NB4 (cell line): ENCODE measurements at regions not wholly inside any gene's neighbourhood (a gene's known extent, or its start where the extent isn't known, plus 50 kb on each side); places are given as distances from the start of the nearest gene placed in this dataset.

Experiments used
- DNase-seq: peaks from one replicate; pipeline ENCODE4 v3.0.0; 2010; ENCODE audit warnings: low read depth
- H3K4me3 ChIP-seq: one replicate; pipeline ENCODE4 v1.5.1; 2011; ENCODE audit warnings: mild to moderate bottlenecking, low read depth, low read length, moderate library complexity
- CTCF ChIP-seq: IDR thresholded peaks from one replicate; pipeline ENCODE4 v1.5.1; 2012; ENCODE audit warnings: low read depth, low read length
- MYC ChIP-seq: IDR thresholded peaks from 2 replicates; pipeline ENCODE4 v1.6.1; 2011; ENCODE audit warnings: low read depth, low read length
- POLR2A ChIP-seq: IDR thresholded peaks from 2 replicates; pipeline ENCODE4 v1.6.1; 2011; ENCODE audit warnings: mild to moderate bottlenecking; ENCODE audit not compliant: insufficient read length; ENCODE audit errors: extremely low read depth
- TF ChIP-seq, protein P1 (sequence below): IDR thresholded peaks from 2 replicates; pipeline ENCODE4 v1.6.1; 2011; ENCODE audit warnings: low read depth, low read length

DNA sequence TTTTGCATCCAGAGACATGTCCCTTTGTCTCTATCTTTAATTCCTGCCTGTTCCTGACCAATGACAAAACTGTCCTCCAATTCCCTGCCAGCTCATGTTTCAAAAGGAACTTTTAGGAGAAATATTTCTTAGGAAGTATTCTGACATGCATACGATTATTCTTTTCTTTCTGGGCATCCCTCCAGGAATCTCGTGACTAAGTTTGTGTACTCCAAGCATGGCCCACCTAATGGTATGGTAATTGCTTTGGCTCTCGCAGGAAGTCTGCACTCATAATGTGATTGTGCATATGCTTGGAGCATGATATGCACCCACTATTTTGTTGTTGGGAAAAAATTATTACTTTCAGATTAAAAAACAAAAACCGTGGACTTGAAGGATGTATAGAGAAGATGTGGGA is 256.4 kb downstream of the PRDM2 start:
- no peak for TF ChIP-seq MYC
- DNase-seq, result no peak
- no peak overlapping the region for H3K4me3 ChIP-seq

GRCh38 chr1:13960375-13960987 is 260.5 kb downstream of the PRDM2 start:
- H3K4me3 ChIP-seq, result no peak overlapping the region
- peak; percentile 55 for DNase-seq
- TF ChIP-seq CTCF (peak; percentile 91), POLR2A (no peak), MYC (peak; percentile 42; the same call in 1 of the 2 replicates)
- TF ChIP-seq, protein P1, sequence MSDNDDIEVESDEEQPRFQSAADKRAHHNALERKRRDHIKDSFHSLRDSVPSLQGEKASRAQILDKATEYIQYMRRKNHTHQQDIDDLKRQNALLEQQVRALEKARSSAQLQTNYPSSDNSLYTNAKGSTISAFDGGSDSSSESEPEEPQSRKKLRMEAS, result peak; percentile 55

DNA sequence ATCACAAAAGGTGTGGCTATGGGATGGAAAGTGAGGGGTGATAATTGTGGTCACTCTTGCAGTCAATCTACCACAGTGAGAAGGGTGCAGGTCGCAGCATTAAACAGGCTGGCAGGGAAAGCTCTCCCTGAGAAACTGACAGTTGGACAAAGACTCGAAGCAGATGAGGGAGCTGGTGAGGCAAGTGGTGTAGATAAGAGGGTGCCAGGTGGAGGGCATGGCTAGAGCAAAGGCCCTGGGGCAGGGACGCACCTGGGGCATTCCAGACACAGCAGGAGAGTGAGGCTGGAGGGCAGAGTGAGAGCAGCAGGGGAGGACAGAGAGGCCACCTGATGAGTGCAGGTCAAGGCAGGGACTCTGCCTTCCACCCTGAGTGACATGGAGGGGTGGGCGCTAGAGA is 264.8 kb downstream of the PRDM2 start:
- TF ChIP-seq CTCF (no peak), POLR2A (no peak), MYC (no peak)
- TF ChIP-seq, protein P1, result no peak
- no peak for DNase-seq
- H3K4me3 ChIP-seq, result no peak overlapping the region

GRCh38 chr1:13965770-13966398 is 265.9 kb downstream of the PRDM2 start:
- TF ChIP-seq, protein P1, result no peak
- TF ChIP-seq CTCF, result peak; percentile 21
- DNase-seq, result peak; percentile 52
- H3K4me3 ChIP-seq, result no peak overlapping the region

DNA sequence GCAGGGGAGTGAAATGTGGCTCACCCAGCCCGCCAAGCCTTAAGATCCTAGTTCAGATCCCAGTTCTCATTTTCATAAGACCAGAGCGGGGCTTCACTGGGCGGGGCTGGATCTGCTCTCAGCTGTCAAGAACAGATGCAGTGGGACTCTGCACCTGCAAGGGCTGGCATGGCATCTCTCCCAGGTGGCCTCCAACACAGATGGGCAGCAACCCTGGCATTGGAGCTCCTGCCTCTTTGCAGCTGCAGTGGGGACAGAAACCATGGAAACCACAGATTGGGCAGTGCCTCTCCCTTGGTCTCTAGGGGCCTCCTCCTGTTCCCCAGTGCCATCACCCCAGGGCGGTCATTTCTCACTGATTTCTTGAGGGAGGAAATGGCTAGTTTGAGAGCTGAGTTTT is 267.7 kb downstream of the PRDM2 start:
- no peak for TF ChIP-seq MYC
- no peak for TF ChIP-seq CTCF
- TF ChIP-seq, protein P1, result no peak
- TF ChIP-seq POLR2A, result no peak
- DNase-seq, result no peak
- H3K4me3 ChIP-seq, result no peak overlapping the region

- TF ChIP-seq, protein P1, result no peak
- TF ChIP-seq CTCF, result no peak
- TF ChIP-seq MYC, result no peak
- TF ChIP-seq POLR2A, result no peak
- H3K4me3 ChIP-seq, result no peak overlapping the region
- no peak for DNase-seq
Measured at GRCh38 chr1:13968361-13968760, 268.4 kb downstream of the PRDM2 start.
